ENCODE measurements at regions not wholly inside any gene's neighbourhood (a gene's known extent, or its start where the extent isn't known, plus 50 kb on each side); places are given as distances from the start of the nearest gene placed in this dataset.

DNA sequence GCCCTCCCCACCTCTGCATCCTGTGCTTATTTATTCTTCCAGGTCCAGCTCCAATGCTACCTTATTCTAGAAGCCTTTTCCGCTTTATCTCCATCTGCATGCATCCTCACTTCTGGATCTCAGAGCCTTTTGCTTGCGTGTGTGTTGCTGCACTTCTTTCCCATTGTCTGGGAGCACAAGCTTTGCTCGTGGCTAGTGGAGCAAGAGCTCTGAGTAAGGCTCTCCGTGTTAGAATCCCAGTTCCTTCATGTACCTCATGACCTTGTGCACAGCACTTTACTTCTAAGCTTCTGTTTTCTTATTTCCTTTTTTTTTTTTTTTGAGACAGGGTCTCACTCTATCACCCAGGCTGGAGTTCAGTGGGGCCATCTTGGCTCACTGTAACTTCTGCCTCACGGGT, 140.0 kb upstream of the POU3F1 start:
- in situ Hi-C loops (cut with MboI) (no loop called here), intact Hi-C loops (cut with micrococcal nuclease) (no loop called here)
- H3K9me3 ChIP-seq (replicated peaks; ENCODE audit: control insufficient read depth, insufficient read depth, low read depth, low read length): no peaks in the 10 kb centered on the region
- WGBS (ENCODE audit: insufficient coverage, low coverage, missing lambda C conversion rate): 0% methylated on average over 5 of the region's 5 CpGs
- DNase-seq (ENCODE audit: extremely low read depth in 1 of 4, low spot score in 3 of 4): no peak
- H3K27ac ChIP-seq (ENCODE audit: extremely low read depth, low read depth, low read length): no peak overlapping the region
- peaks cover 24 to 77% of the 10 kb centered on the region in 2 experiments for H3K27me3 ChIP-seq (ENCODE audit: control insufficient read depth in 2 of 2, insufficient read depth in 2 of 2, low read length in 2 of 2)
- no peaks in the 10 kb centered on the region for H3K36me3 ChIP-seq (ENCODE audit: control insufficient read depth, insufficient read depth, low read length)
- no peak overlapping the region for H2AFZ ChIP-seq (ENCODE audit: low read depth, low read length)
- no peak overlapping the region for H3K4me2 ChIP-seq (ENCODE audit: insufficient read depth, low read length)
- CTCF ChIA-PET (ENCODE audit: low intra/inter-chr PET ratio): no interaction called here
- H3K4me3 ChIP-seq: no peak overlapping the region
- ATAC-seq: no peak
- BruUV-seq (replicated peaks): no TSS peak
- no peaks in the 10 kb centered on the region for H3K79me2 ChIP-seq (ENCODE audit: control insufficient read depth, insufficient read depth, low read length)
- H3K4me1 ChIP-seq (replicated peaks in 1 of 2; ENCODE audit: control insufficient read depth in 2 of 2, insufficient read depth in 2 of 2, low read length in 2 of 2): no peaks in the 10 kb centered on the region
- H3K9me1 ChIP-seq (ENCODE audit: control insufficient read depth, insufficient read depth, low read length): no peaks in the 10 kb centered on the region
- no peak overlapping the region for H3K9ac ChIP-seq (ENCODE audit: insufficient read depth in 1 of 2, low read depth in 2 of 2, low read length in 2 of 2)
- TF ChIP-seq ZNF311 (CRISPR knock-in tag; IDR thresholded peaks at IDR 0.05) (no peak), NRF1 (conservative IDR thresholded peaks at IDR 0.05 in 1 of 2, IDR thresholded peaks at IDR 0.05 in 1 of 2) (no peak), SMARCE1 (IDR thresholded peaks at IDR 0.05) (no peak), PCBP2 (IDR thresholded peaks at IDR 0.05; ENCODE audit: low read depth, low read length, poor library complexity, severe bottlenecking) (no peak), ARHGAP35 (IDR thresholded peaks at IDR 0.05; ENCODE audit: partially characterized antibody) (no peak), OTX1 (CRISPR knock-in tag; IDR thresholded peaks at IDR 0.05) (no peak), DNMT1 (IDR thresholded peaks at IDR 0.05) (no peak), GTF2F1 (IDR thresholded peaks at IDR 0.05; ENCODE audit: low read depth, low read length) (no peak), SAFB (IDR thresholded peaks at IDR 0.05; ENCODE audit: borderline replicate concordance, low read depth, low read length) (no peak), ZSCAN32 (CRISPR knock-in tag; IDR thresholded peaks at IDR 0.05) (no peak), RBM15 (IDR thresholded peaks at IDR 0.05; ENCODE audit: insufficient read depth, low read length) (no peak), ZNF699 (CRISPR knock-in tag; IDR thresholded peaks at IDR 0.05; ENCODE audit: insufficient replicate concordance) (no peak), XRCC3 (IDR thresholded peaks at IDR 0.05) (no peak), PCBP1 (IDR thresholded peaks at IDR 0.05; ENCODE audit: low read depth, low read length, poor library complexity, severe bottlenecking) (no peak), NR3C1 (CRISPR knock-in tag; IDR thresholded peaks at IDR 0.05) (no peak), TCF7L2 (IDR thresholded peaks at IDR 0.05; ENCODE audit: low read depth, low read length) (no peak)
- TF ChIP-seq, protein P1, sequence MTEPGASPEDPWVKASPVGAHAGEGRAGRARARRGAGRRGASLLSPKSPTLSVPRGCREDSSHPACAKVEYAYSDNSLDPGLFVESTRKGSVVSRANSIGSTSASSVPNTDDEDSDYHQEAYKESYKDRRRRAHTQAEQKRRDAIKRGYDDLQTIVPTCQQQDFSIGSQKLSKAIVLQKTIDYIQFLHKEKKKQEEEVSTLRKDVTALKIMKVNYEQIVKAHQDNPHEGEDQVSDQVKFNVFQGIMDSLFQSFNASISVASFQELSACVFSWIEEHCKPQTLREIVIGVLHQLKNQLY (CRISPR knock-in tag; conservative IDR thresholded peaks at IDR 0.05): no peak
- TF ChIP-seq, protein P2, sequence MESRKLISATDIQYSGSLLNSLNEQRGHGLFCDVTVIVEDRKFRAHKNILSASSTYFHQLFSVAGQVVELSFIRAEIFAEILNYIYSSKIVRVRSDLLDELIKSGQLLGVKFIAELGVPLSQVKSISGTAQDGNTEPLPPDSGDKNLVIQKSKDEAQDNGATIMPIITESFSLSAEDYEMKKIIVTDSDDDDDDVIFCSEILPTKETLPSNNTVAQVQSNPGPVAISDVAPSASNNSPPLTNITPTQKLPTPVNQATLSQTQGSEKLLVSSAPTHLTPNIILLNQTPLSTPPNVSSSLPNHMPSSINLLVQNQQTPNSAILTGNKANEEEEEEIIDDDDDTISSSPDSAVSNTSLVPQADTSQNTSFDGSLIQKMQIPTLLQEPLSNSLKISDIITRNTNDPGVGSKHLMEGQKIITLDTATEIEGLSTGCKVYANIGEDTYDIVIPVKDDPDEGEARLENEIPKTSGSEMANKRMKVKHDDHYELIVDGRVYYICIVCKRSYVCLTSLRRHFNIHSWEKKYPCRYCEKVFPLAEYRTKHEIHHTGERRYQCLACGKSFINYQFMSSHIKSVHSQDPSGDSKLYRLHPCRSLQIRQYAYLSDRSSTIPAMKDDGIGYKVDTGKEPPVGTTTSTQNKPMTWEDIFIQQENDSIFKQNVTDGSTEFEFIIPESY (CRISPR knock-in tag; IDR thresholded peaks at IDR 0.05): no peak
- TF ChIP-seq, protein P3, sequence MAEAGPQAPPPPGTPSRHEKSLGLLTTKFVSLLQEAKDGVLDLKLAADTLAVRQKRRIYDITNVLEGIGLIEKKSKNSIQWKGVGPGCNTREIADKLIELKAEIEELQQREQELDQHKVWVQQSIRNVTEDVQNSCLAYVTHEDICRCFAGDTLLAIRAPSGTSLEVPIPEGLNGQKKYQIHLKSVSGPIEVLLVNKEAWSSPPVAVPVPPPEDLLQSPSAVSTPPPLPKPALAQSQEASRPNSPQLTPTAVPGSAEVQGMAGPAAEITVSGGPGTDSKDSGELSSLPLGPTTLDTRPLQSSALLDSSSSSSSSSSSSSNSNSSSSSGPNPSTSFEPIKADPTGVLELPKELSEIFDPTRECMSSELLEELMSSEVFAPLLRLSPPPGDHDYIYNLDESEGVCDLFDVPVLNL (CRISPR knock-in tag; IDR thresholded peaks at IDR 0.05; ENCODE audit: low read depth): no peak
- H4K20me1 ChIP-seq (replicated peaks; ENCODE audit: control insufficient read depth, insufficient read depth, low read length): no peaks in the 10 kb centered on the region
- no peak for FAIRE-seq
- POLR2A ChIA-PET: no interaction called here

All from K562 (cell line).